ENCODE measurements at regions not wholly inside any gene's neighbourhood (a gene's known extent, or its start where the extent isn't known, plus 50 kb on each side); places are given as distances from the start of the nearest gene placed in this dataset.
A peak's percentile ranks its signal among the peaks of the same experiment; 100 is the strongest.

DNA sequence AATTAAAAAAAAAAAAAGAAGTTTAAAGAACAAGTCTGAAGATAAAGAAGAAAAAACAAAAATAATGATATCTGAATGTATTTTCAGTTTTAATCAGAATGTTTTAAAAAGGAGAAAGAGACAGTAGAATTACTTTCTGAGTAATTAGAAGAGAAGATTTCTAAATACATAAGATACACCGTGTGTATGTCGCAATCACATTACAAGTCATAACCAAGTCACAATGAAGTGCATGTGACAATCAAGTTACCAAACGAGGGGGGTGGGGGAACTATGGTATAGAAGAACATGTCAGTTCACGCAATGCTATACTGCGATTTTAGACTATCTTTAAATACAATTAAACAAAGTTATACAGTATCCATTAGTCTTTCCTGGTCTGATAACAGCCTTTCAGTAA, 1464.1 kb upstream of the FLRT2 start:
- no peak for TF ChIP-seq CTCF (IDR thresholded peaks at IDR 0.05; ENCODE audit: insufficient read depth, low read length)
- TF ChIP-seq POLR2AphosphoS5 (IDR thresholded peaks at IDR 0.05; ENCODE audit: low read depth) = no peak
- TF ChIP-seq REST (IDR thresholded peaks at IDR 0.05; ENCODE audit: insufficient replicate concordance, low read depth) = no peak
- no peak for TF ChIP-seq GABPA (IDR thresholded peaks at IDR 0.05; ENCODE audit: low read depth)
- no peak for TF ChIP-seq SPI1 (IDR thresholded peaks at IDR 0.05; ENCODE audit: borderline replicate concordance, low read depth)
- peak in 1 of 2 experiments; percentile 17 for DNase-seq (ENCODE audit: low read depth in 1 of 2, low spot score in 1 of 2)
- no peaks in the 10 kb centered on the region for H3K27me3 ChIP-seq (ENCODE audit: insufficient read depth, poor library complexity, severe bottlenecking)
- H3K27ac ChIP-seq (replicated peaks) = no peak overlapping the region
- H3K4me3 ChIP-seq (replicated peaks; ENCODE audit: insufficient read depth, low read length) = no peak overlapping the region

GRCh38 chr14:84068288-84068687, 1461.7 kb upstream of the FLRT2 start:
- TF ChIP-seq SPI1 (IDR thresholded peaks at IDR 0.05; ENCODE audit: borderline replicate concordance, low read depth) (no peak), REST (IDR thresholded peaks at IDR 0.05; ENCODE audit: insufficient replicate concordance, low read depth) (no peak), GABPA (IDR thresholded peaks at IDR 0.05; ENCODE audit: low read depth) (no peak), POLR2AphosphoS5 (IDR thresholded peaks at IDR 0.05; ENCODE audit: low read depth) (no peak), CTCF (IDR thresholded peaks at IDR 0.05; ENCODE audit: insufficient read depth, low read length) (no peak)

GRCh38 chr14:84071061-84071460, 1458.9 kb upstream of the FLRT2 start:
- no peaks in the 10 kb centered on the region for H3K27me3 ChIP-seq (ENCODE audit: insufficient read depth, poor library complexity, severe bottlenecking)
- H3K4me3 ChIP-seq (replicated peaks; ENCODE audit: insufficient read depth, low read length) = no peak overlapping the region
- TF ChIP-seq REST (IDR thresholded peaks at IDR 0.05; ENCODE audit: insufficient replicate concordance, low read depth) = no peak
- no peak for TF ChIP-seq CTCF (IDR thresholded peaks at IDR 0.05; ENCODE audit: insufficient read depth, low read length)
- TF ChIP-seq SPI1 (IDR thresholded peaks at IDR 0.05; ENCODE audit: borderline replicate concordance, low read depth) = no peak
- TF ChIP-seq GABPA (IDR thresholded peaks at IDR 0.05; ENCODE audit: low read depth) = no peak
- TF ChIP-seq POLR2AphosphoS5 (IDR thresholded peaks at IDR 0.05; ENCODE audit: low read depth) = no peak
- DNase-seq (ENCODE audit: low read depth in 1 of 2, low spot score in 1 of 2) = no peak
- H3K27ac ChIP-seq (replicated peaks) = no peak overlapping the region

More at GRCh38 chr14:84068288-84068687, 1461.7 kb upstream of the FLRT2 start:
- no peak for DNase-seq (ENCODE audit: low read depth in 1 of 2, low spot score in 1 of 2)
- no peak overlapping the region for H3K27ac ChIP-seq (replicated peaks)
- H3K27me3 ChIP-seq (ENCODE audit: insufficient read depth, poor library complexity, severe bottlenecking) = no peaks in the 10 kb centered on the region
- H3K4me3 ChIP-seq (replicated peaks; ENCODE audit: insufficient read depth, low read length) = no peak overlapping the region
